NCI-H2171 (cell line): ENCODE measurements at regions not wholly inside any gene's neighbourhood (a gene's known extent, or its start where the extent isn't known, plus 50 kb on each side); places are given as distances from the start of the nearest gene placed in this dataset.
"Not testable (repeated sequence)": the region's sequence is repeated elsewhere in the genome, so short reads cannot be mapped to it uniquely, and the experiment has no call there.

Experiments used
- DNase-seq: peaks from one replicate; lab custom pipeline; 2025; lab: John Stamatoyannopoulos, UW

DNA sequence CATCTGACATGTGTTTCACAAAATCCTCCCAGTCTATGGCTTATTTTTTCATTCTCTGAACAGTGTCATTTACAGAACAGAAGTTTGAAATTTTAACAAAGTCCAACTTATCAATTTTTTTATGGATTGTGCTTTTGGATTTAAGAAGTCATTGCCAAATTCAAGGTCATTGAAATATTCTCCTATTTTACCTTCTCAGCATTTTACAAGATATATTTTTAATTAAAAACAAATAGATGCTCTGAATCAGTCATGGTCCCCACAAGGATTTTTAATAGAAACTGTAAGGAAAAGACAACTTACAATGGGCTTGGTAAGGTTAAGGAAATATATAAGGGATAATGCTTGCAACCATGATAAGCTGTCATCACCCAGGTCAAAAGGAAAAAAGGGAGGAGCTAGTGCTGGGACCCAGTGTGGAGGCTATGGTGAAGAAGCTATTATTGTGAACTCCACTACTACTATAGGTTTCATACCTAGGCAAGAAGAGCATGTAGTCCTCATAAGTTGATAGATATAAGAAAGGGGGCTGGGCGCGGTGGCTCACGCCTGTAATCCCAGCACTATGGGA lies 144.5 kb upstream of the KCNJ15 start:
- DNase-seq = no peak

DNA sequence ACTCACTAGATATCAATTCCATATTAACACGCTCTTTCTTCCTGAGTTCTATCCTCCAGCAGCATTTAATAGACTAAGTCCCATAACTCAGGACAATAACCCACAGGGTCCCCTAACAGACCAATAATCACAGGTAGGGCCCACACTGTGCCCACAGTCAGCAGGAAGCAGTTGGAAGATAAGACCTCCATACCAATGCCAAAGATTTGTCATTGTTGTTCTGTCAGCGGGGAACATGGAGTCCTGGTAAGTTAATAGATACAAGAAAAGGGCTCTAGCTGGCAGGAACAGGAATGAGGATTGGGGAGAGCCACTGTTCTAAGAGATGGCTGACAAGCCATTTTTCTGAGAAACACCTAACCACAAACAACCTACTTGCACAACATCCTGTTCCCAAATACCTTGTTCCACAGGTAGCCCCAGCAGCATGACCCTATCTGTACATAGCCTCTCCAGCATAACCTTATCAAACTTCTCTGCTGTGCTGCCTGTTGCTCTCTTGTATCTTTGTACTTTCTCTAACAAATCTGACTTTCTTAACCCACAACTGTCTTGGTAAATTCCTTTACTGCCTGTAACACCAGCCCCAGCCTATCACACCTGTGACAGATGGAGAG lies 142.0 kb upstream of the KCNJ15 start:
- no peak for DNase-seq

DNA sequence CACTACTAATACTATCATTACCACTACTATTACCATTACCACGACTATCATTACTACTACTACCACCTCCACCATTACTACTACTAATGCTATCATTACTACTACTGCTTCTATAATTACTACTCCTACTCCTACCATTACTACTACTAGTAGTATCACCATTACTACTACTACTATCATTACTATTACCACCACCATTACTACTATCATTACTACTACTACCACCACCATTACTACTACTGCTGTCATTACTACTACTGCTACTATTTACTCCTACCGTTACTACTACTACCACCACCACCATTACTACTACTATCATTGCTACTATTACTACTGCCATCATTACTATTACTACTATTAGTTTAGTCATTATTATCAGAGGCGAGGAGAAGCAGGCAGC lies 140.9 kb upstream of the KCNJ15 start:
- no peak for DNase-seq

DNA sequence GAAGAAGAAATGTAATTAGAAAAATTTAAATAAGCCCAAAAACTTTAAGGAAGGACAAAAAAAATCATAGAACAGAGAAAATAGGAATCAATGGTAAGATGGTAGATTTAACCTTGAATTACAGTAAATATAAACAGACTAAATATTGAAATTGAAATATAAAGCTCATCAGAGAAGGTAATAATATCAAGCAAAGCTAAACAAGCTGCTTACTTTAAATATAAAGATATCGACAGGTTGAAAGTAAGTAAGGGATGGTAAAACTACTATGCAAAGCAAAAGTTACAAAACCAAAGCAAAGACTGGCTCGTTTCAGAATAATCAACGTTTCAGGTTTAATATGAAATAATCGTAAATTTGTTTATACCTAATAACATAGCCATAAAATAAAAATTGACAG lies 137.0 kb upstream of the KCNJ15 start:
- DNase-seq = no peak

DNA sequence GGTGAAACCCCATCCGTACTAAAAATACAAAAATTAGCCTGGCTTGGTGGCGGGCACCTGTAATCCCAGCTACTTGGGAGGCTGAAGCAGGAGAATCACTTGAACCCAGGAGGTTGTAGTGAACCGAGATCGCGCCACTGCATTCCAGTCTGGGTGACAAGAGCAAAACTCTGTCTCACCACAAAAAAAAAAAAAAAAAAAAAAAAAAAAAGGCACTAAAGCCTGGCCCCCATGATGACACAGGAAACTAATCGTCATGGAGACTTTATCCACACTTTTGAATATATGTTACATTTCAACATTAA lies 136.2 kb upstream of the KCNJ15 start:
- DNase-seq = not testable (repeated sequence)

DNA sequence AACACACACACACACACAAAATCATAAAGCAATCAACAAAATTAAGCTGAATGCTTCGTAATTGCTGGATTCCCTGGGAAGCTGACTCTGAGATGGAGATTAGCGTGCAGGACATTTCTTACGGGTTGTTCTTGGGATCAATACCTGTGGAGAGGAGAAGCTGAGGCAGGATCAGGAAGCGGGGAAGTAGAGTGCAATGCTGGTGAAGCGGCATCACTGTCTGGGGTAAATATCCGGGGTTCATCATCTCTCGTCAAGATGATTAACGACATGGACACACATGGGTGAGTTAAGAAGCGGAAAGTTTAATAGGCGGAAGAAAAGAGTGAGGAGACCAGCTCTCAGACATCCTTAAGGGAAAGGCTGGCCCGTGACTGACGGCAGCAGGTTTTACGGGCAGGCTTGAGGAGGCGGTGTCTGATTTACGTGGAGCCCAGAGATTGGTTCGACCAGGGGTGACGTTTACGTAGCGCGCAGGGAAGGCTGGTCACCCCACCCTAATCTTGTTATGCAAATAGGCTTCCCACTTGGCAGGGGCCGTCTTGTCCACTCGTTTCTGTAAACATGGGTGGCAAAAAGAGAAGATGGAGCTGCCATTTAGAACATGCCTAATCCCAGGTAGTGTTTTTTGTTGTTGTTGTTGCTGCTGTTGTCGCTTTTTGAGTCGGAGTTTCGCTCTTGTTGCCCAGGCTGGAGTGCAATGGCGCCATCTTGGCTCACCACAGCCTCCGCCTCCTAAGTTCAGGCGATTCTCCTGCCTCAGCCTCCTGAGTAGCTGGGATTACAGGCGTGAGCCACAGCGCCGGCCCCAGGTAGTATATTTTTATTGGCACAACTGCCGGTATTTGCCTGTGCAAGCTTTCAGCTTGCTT lies 135.6 kb upstream of the KCNJ15 start:
- DNase-seq = no peak

DNA sequence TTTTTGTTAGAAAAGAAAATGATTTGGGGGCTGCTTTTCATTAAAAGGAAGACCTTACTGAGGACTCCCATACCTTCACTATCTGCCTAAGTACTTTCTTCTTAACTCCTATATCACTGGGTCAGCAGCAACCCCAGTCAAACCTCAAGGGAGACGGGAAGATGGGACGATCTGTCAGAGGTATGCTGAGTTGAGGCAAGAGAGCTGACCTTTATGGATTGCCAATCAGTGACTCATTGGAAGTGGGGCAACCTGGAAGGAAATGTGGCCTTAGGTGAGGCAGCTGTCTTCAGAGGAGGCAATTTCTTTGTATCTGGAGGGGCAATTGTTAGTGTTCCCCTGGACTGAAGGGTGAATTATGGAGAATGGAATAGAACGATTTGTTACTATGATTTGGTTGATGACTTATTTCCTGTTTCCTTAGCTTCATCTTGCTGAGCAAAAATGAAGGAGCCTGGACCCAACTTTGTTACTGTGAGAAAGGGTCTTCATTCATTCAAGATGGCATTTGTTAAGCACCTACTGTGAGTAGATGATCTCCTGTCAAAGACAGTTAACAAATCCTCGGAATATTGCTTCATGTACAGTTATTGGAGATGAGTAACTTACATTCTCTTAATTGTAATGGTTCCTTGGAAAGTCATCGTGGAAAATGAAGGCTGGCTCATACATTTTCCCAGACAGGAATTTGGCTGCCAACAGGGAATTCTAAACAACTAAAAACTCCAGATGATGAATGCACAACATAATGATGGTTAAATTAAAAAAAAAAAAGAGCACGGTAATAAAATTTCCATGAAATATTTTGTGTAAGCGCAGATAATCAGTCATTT lies 134.7 kb upstream of the KCNJ15 start:
- no peak for DNase-seq

DNA sequence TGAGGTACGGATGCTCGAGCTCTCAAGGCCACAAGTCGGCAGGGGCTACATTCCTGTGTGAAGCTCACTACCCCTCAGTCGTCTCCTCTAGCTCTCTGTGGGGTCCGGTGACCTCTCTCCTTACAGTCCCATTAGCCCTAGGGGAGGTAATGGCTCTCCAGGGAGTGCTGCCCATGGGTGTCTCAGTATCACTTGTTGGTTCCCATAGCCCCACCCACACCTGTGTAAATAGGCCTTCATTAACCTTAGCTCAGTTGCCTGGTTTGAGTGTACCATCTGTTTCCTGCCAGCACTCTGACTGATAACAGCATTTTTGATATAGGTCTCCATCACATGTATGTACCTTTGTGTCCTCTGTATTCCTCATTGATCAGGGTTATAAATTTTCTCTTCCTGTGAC lies 133.2 kb upstream of the KCNJ15 start:
- peak; percentile 29 for DNase-seq

DNA sequence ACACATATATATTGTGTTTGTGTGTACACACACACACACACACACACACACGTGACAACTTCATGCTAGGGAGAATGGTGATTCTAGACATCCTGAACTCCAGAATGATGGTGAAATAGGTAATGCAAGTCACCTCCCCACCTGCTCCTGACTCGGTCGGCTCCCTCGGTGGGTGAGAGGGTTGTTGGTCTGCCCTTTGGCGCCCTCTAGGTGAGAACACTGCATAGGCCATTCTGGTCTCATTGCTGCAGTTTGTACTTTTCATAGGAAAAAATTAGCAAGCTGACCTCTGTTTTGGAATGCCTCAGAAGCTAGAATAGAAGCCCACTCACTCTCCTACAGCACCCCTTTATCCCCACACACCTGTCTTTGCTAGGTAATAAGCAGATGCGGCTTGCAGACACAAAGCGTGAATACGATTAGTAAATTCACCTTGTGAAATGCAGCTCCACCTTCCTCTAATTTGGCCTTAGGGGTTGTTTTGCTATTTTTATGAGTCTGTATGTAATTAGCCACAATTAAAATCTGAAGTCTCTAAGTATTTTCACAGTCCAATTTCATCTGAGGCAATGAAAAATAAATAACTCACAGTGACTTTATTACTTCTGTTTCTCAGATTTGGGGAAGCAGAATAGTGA lies 130.0 kb upstream of the KCNJ15 start:
- peak; percentile 80 for DNase-seq

DNA sequence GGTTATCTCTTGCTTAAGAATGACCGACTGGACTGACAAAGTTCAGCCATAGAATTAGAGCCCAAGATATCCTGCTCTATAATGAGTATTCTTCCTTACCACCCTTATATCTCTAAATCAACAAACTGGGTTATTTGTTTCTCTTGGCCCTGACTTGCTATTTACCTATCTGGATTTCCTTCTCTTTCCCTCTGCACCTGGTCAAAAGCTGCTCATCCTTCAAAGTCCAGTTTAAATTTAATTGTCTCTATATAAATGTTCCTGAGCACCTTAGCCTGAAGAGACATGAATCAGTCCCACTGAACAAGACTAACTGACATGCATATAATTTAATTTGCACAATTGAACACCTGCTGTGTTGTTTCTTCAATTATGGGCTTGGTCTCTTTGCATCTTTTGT lies 127.1 kb upstream of the KCNJ15 start:
- DNase-seq = no peak

DNA sequence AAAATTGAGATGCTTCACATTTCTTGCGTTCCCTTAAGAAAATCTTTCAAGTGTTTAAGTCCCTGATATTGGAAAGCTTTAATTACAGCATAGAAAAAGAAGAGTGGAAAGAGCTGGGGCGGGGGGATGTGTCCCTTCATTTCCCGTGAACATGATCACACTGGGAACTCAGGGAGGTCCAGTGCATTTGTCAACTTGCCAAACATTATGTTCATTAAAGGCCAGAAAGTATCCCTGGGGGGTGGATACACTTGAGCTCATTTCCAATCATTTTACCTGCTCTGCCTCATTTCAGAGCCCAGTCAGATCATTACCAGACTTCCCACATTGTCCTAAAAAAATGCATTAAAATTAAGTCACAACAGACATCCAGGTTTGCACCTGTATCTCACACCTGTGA lies 123.6 kb upstream of the KCNJ15 start:
- DNase-seq = no peak

DNA sequence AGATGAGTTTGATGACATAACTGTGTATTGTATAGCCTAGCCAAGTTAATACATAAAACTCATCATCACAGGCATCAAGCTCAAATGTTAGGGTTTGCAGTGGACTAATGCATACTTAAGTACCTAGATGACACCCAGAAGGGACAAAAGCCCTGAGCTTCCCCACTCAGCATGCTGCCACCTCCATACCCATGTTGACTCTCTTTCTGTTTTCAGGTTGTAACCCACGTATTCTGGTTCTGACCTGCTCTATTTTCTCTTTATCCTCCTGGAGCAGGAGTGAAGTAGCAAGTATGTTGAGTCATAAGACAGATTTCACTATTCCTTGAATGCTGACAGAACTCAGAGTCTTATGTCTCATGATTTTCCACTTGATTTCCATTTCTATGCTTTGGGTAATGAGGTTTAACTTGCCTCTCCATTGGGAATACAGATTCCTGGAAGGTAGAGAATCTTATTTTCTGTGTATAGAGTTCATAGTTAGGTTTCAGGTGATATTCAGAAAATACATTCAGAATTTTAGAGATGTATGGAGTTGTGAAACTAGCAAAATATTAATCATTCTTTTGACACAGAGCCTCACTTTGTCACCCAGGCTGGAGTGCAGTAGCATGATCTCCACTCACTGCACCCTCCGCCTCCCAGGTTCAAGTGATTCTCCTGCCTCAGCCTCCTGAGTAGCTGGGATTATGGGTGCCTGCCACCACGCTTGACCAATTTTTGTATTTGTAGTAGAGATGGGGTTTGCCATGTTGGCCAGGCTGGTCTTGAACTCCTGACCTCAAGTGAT lies 122.5 kb upstream of the KCNJ15 start:
- DNase-seq = no peak

DNA sequence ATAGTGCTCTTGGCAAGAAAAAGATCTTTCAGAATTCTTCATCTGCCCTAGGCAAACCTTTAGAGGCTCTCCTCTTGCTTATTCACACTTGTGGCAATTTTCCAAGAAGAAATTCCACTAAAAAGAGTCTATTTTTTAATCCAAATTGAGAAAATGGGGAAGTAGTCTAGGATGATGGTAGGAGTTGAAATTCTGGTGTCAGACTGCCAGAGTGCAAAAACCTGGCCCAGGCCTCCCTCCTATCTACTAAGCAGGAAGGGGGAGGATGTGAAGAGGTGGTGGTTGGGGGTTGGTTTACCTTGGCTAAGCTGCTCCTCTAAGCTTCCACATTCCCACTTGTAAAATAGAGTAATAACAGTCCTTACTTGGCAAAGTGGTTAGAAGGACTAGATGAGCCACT lies 120.6 kb upstream of the KCNJ15 start:
- no peak for DNase-seq

DNA sequence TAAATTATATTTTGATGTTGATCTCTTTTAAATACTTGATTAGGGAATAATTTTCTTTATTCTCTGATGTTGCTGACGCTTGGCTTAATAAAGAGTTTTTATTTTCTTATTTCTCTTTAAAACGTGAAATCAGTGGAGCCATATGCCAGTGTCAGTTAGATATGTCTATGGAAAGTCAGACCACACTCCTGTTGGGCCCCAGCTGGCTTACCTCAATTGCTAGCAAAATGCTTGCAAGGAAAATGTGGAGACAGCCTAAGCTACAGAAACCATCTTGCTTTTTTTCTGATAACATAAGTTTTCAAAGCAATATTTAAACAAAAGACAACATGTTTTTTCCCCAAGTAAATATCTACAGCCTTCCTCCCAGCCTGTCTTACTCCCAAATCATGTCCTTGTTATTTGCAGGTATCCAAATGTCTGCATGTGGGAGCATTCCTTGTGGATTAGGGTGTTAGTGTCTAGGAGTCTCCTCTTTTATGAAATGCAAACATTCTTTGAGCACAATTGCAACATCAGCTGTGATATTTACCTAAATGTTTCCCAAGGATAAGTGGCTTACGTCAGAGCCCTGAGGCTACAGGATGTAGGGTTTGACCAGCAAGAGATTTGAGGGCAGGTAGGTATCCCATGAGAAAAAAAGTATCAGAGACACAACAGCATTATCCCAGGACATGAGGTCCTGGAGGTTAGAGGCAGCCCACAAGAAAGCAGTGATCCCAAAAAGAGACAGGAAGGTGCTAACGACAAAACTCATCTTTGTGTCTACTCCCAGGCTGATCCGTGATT lies 117.2 kb upstream of the KCNJ15 start:
- no peak for DNase-seq

DNA sequence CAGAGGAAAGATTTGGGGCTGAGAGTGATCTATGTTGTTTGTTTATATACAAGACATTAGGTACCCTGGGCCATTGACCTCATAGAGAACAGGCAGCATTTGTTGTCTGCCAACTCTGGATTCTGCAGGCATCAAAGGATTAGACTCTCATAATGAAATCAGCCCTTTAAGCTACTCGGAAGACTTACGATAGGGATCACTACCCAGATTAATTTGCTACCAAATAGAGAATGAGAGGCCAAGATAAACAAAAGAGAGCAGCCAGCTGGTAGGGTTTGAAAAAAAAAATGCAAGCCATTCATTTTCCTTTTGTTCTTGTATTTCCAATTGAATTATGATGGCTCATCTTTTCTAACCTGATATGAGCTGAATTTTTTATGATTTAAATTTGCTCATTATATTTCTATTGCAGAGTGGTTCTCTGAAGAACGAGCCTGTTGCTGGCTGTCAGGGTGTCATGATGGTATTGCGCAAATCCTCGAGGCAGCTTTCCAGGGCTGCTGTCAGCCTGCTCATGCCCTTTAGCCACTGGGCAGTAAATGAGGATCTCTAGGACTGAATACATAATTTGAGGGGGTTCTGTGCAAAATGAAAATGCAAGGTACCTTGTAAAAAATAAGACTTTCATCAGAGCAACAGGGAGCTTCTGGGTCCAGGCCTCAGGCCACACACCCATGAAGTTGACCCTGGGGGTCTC lies 116.4 kb upstream of the KCNJ15 start:
- peak; percentile 29 for DNase-seq

DNA sequence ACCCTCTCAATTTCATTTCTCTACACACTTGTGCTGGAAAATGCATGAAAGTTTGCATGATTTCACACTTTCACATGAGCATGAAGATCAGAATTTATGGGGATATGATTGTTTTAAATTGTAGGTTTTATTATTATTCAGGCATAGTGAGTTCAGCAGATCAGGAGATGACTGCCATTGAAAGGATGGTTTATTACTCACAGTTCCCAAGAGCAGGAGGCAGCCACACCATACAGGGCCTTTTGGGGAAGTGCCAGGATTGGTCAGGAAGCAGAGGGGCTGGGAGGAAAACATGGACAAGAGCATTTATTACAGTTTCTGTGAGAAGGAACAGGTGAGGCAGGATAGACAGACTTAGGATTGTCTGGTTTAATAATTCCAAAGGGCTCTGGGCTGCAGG lies 114.6 kb upstream of the KCNJ15 start:
- DNase-seq = no peak

DNA sequence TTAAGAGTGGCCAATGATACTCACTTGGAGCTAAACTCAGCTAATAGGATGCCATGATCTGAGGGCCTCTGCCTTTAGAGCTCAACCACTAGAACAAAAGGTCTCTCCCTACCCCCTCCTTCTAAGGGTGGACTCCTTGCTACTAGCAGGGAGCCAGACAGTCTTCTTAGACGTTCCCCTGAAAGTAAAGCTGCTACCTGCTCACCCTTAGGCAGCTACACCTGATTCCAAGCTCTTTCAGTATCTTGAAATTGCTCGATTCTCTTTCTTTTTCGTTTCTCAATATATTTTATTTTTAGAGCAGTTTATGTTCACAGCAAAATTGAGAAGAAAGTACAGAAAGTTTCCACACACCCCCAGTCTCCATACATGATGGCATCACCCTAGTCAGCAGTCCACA lies 112.6 kb upstream of the KCNJ15 start:
- DNase-seq = no peak

DNA sequence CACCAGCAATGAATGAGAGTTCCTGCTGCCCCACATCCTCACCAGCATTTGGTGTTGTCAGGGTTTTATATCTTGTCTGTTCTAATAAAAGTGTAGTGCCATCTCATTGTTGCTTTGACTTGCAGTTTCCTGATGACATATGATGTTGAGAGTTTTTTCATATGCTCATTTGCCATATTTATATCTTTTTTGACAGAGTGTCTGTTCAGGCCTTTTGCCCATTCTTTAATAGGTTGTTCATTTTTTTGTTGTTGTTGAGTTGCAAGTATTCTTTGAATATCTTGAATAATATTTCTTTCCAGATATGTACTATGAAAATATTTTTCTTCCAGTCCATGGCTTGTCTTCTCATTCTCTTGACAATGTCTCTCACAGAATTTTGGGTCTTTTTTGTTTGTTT lies 111.7 kb upstream of the KCNJ15 start:
- no peak for DNase-seq

DNA sequence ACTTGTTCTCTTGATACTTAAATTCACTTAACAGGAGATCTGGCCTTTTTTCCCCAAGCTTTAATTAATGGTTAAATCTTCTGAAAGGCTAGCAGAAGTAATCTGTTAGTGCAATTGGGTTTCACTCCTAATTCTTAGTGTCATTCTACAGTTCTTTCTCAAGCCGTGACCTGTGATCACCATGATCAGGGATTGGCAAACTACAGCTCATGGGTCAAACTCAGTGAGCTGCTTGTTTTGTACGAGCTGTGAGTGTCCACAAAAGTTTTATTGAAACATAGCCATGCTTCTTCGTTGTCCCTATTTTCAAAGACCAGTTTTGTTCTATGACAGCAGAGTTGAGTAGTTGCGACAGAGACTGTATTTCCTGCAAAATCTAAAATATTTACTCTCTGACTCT lies 109.4 kb upstream of the KCNJ15 start:
- no peak for DNase-seq

DNA sequence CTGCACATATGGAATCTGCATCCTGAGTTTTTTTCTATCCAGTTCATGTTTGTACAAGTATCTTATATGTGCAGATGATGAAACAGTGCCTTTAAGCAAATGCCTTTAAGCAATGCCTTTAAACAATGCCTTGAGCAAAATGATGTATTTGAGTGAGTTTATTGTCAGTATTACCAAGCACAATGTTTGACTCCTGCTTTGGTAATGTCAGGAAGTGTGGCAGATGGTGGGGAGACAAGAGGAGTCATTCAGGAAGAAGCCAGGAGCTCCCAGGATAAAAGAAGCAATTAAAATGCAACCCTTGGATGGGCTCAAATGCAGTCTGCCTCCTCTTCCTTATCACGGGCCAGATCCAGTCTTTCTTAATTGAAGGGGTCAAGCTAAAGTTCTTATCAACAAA lies 108.7 kb upstream of the KCNJ15 start:
- DNase-seq = peak; percentile 22
